Psoas muscle (tissue), 7 donors: ENCODE measurements at regions not wholly inside any gene's neighbourhood (a gene's known extent, or its start where the extent isn't known, plus 50 kb on each side); places are given as distances from the start of the nearest gene placed in this dataset.

Experiments
- ATAC-seq, 4 donors: fragments of 200-7000 bp; cut with Tn5 transposase; one replicate each; pipeline ENCODE4 v1.9.1; 2020; ENCODE audit warnings: moderate library complexity in 3 of 4, mild to moderate bottlenecking in 2 of 4
- DNase-seq, 2 donors: peaks; one replicate each; pipeline ENCODE4 v3.0.0-alpha.2; 2020
- H3K27ac ChIP-seq: fragments of 200-600 bp; one replicate; pipeline ENCODE4 v1.8.0; 2022
- H3K27me3 ChIP-seq, 3 donors: fragments of 200-600 bp in 1 of 3; one replicate each; pipeline versions ENCODE4 v1.6.1 to v1.8.0; 2013 to 2022; ENCODE audit warnings: low read length in 2 of 3, mild to moderate bottlenecking in 2 of 3, moderate library complexity in 1 of 3; ENCODE audit not compliant: insufficient read depth in 3 of 3
- H3K36me3 ChIP-seq, 2 donors: fragments of 200-600 bp in 1 of 2; one replicate each; pipeline versions ENCODE4 v1.6.1 to v1.8.0; 2013 to 2022; ENCODE audit warnings: low read depth in 1 of 2, mild to moderate bottlenecking in 1 of 2, moderate library complexity in 1 of 2; ENCODE audit not compliant: insufficient read depth in 1 of 2
- H3K4me1 ChIP-seq: fragments of 200-600 bp; one replicate; pipeline ENCODE4 v1.8.0; 2022
- H3K4me3 ChIP-seq: fragments of 200-600 bp; one replicate; pipeline ENCODE4 v1.8.0; 2022; ENCODE audit warnings: mild to moderate bottlenecking
- H3K9me3 ChIP-seq: fragments of 200-600 bp; one replicate; pipeline ENCODE4 v1.8.0; 2022
- CTCF ChIP-seq: fragments of 200-600 bp; IDR thresholded peaks from one replicate; pipeline ENCODE4 v1.8.0; 2022; ENCODE audit warnings: antibody characterized with exemption
- WGBS, 3 donors: extraction: QIAGEN DNeasy Blood & Tissue Kit; methylation state at CpG; one replicate each; pipeline versions ENCODE4 v1.1.6 to v1.1.7; 2013; 5-methylcytosine and 5-hydroxymethylcytosine counted together
- intact Hi-C, 2 donors: fragments of 100-400 bp; cut with DNase I; formaldehyde crosslinking; loops; one replicate each; pipeline versions ENCODE4 v1.11.0 to v1.14.2; 2022
- donor health status: healthy with polysubstance abuse.
- donor health status: DM: no; HTN: no; CAD: no; lungs with moderate emphysema.
- donor health status: Bipolar disorder and iron deficiency.
- donor health status: healthy.
- donor health status: DM: yes; HTN: yes; CAD: no.
- donor health status: DM: no; HTN: no; CAD: no.
- donor health status: DM: yes; HTN: yes; CAD: no.

GRCh38 chr4:96039803-96040436 lies 200.0 kb downstream of the PDHA2 start:
- H3K9me3 ChIP-seq: no peaks in the 10 kb centered on the region
- H3K4me3 ChIP-seq: no peak overlapping the region
- DNase-seq (no peak), ATAC-seq (no peak)
- intact Hi-C loops: no loop called here
- no peak for TF ChIP-seq CTCF
- no peak overlapping the region for H3K27ac ChIP-seq
- H3K4me1 ChIP-seq: no peaks in the 10 kb centered on the region
- 44 to 66% (median 52%) methylated on average over 2 of the region's 2 CpGs for WGBS, 3 donors
- no peaks in the 10 kb centered on the region for H3K36me3 ChIP-seq
- no peaks in the 10 kb centered on the region for H3K27me3 ChIP-seq

- Histone ChIP-seq H3K27ac (no peak overlapping the region), H3K27me3 (no peaks in the 10 kb centered on the region), H3K4me3 (no peak overlapping the region), H3K9me3 (no peaks in the 10 kb centered on the region), H3K4me1 (no peaks in the 10 kb centered on the region), H3K36me3 (no peaks in the 10 kb centered on the region)
- no peak for DNase-seq
- no peak for TF ChIP-seq CTCF
- WGBS, 3 donors: 85 to 91% (median 89%) methylated on average over 4 of the region's 4 CpGs
- no peak for ATAC-seq
- intact Hi-C loops: no loop called here
Observed at GRCh38 chr4:96044971-96045370, 205.1 kb downstream of the PDHA2 start.

GRCh38 chr4:96052827-96053226 lies 212.9 kb downstream of the PDHA2 start:
- Histone ChIP-seq H3K27ac (no peak overlapping the region), H3K4me3 (no peak overlapping the region), H3K4me1 (no peaks in the 10 kb centered on the region), H3K9me3 (no peaks in the 10 kb centered on the region), H3K36me3 (no peaks in the 10 kb centered on the region), H3K27me3 (no peaks in the 10 kb centered on the region)
- intact Hi-C loops: no loop called here
- WGBS, 3 donors: 33 to 50% (median 36%) methylated on average over 1 of the region's 1 CpG
- DNase-seq (no peak), ATAC-seq (no peak)
- TF ChIP-seq CTCF: no peak

- intact Hi-C loops: no loop called here
- no peaks in the 10 kb centered on the region for H3K4me1 ChIP-seq
- no peaks in the 10 kb centered on the region for H3K9me3 ChIP-seq
- H3K27ac ChIP-seq: no peak overlapping the region
- ATAC-seq (no peak), DNase-seq (no peak)
- no peaks in the 10 kb centered on the region for H3K36me3 ChIP-seq
- H3K27me3 ChIP-seq: no peaks in the 10 kb centered on the region
- no peak for TF ChIP-seq CTCF
- 90 to 95% (median 90%) methylated on average over 12 of the region's 12 CpGs for WGBS, 3 donors
- H3K4me3 ChIP-seq: no peak overlapping the region
Observed at GRCh38 chr4:96056346-96056934, 216.5 kb downstream of the PDHA2 start.

- no peak overlapping the region for H3K4me3 ChIP-seq
- ATAC-seq: no peak
- H3K36me3 ChIP-seq: no peaks in the 10 kb centered on the region
- no peaks in the 10 kb centered on the region for H3K4me1 ChIP-seq
- no peaks in the 10 kb centered on the region for H3K9me3 ChIP-seq
- no peak for TF ChIP-seq CTCF
- no peak for DNase-seq
- 41 to 59% (median 43%) methylated on average over 2 of the region's 2 CpGs for WGBS, 3 donors
- H3K27me3 ChIP-seq: no peaks in the 10 kb centered on the region
- intact Hi-C loops: no loop called here
- no peak overlapping the region for H3K27ac ChIP-seq
Observed at GRCh38 chr4:96063639-96064038, 223.7 kb downstream of the PDHA2 start.
